ENCODE measurements at regions not wholly inside any gene's neighbourhood (a gene's known extent, or its start where the extent isn't known, plus 50 kb on each side); places are given as distances from the start of the nearest gene placed in this dataset.

DNA sequence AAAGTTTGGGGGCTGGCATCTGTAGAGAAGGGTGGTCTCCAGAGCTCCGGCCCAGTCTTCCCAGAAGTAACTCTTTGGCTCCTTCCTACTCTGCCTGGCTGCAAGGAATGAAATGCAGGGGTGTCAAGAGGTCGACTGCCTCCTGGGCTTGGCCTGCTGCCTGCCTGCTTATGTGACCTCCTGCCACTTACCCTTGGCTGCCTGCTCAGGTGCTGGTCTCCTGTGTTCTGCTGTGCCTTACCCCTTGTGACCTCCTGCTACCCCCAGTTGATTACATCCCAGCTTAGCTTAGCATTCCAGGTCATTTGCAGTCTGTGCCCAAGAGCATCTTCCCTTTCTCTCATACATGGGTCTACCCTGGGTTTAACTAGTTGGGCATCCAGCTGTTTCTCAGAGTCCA lies 180.2 kb downstream of the PTPN20 start:
- DNase-seq = no peak
- H3K27me3 ChIP-seq (ENCODE audit: control insufficient read depth, insufficient read depth, low read length) = peaks cover 3% of the 10 kb centered on the region
- 88% methylated on average over 2 of the region's 2 CpGs for WGBS (ENCODE audit: insufficient coverage)
- H3K36me3 ChIP-seq (ENCODE audit: control insufficient read depth, insufficient read depth, low read length) = no peaks in the 10 kb centered on the region
- H3K9me3 ChIP-seq (replicated peaks; ENCODE audit: control insufficient read depth, low read depth, low read length) = no peaks in the 10 kb centered on the region
- no peak overlapping the region for H3K27ac ChIP-seq (ENCODE audit: low read length)
- H3K4me3 ChIP-seq (ENCODE audit: low read length) = no peak overlapping the region
- H3K4me1 ChIP-seq (ENCODE audit: control insufficient read depth, insufficient read depth, low read length) = no peaks in the 10 kb centered on the region

DNA sequence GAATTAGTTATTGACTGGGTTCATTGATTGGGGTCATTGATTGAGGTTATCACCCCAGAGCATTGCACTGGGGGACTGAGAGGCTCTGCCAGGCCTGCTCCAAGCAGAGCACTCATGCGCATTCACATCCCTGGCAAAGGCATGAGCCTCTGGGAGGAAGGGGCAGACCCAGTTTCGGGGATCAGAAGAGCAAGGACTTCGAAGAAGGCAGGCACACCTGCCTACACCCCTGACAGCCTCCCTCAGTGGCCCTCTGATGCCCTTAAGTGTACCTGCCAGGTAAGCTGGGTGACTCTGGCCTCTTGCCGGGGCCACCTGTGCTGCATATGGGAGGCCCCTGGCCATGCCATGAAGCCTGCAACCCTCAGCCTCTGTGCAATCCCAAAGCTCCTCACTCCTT lies 181.1 kb downstream of the PTPN20 start:
- Histone ChIP-seq H3K27me3 (ENCODE audit: control insufficient read depth, insufficient read depth, low read length) (peaks cover 3% of the 10 kb centered on the region), H3K27ac (ENCODE audit: low read length) (no peak overlapping the region), H3K36me3 (ENCODE audit: control insufficient read depth, insufficient read depth, low read length) (no peaks in the 10 kb centered on the region), H3K4me1 (ENCODE audit: control insufficient read depth, insufficient read depth, low read length) (no peaks in the 10 kb centered on the region), H3K9me3 (replicated peaks; ENCODE audit: control insufficient read depth, low read depth, low read length) (no peaks in the 10 kb centered on the region), H3K4me3 (ENCODE audit: low read length) (no peak overlapping the region)
- 100% methylated on average over 4 of the region's 4 CpGs for WGBS (ENCODE audit: insufficient coverage)
- no peak for DNase-seq

DNA sequence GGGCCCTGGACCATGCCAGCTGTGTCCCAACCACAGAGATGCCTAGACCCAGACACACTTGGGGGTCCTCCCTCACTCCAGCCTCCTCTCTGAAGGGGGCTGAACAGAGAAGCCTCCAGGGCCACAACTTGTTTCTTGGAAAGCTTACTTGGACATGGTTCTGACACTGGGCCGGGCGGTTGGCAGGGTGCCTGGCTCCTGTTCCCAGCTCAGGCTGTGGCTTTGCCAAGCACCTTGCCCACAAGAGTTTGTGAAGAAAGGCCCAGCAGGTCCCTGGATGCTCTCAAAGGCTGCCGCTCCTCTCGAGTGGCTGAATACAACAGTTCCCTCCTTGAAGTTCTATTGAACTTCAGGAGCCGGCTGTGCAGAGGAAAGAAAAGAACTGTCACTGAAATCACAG lies 181.6 kb downstream of the PTPN20 start:
- no peak overlapping the region for H3K4me3 ChIP-seq (ENCODE audit: low read length)
- H3K36me3 ChIP-seq (ENCODE audit: control insufficient read depth, insufficient read depth, low read length) = no peaks in the 10 kb centered on the region
- H3K27me3 ChIP-seq (ENCODE audit: control insufficient read depth, insufficient read depth, low read length) = peaks cover 3% of the 10 kb centered on the region
- no peak overlapping the region for H3K27ac ChIP-seq (ENCODE audit: low read length)
- H3K4me1 ChIP-seq (ENCODE audit: control insufficient read depth, insufficient read depth, low read length) = no peaks in the 10 kb centered on the region
- no peak for DNase-seq
- H3K9me3 ChIP-seq (replicated peaks; ENCODE audit: control insufficient read depth, low read depth, low read length) = no peaks in the 10 kb centered on the region
- 86% methylated on average over 5 of the region's 5 CpGs for WGBS (ENCODE audit: insufficient coverage)

DNA sequence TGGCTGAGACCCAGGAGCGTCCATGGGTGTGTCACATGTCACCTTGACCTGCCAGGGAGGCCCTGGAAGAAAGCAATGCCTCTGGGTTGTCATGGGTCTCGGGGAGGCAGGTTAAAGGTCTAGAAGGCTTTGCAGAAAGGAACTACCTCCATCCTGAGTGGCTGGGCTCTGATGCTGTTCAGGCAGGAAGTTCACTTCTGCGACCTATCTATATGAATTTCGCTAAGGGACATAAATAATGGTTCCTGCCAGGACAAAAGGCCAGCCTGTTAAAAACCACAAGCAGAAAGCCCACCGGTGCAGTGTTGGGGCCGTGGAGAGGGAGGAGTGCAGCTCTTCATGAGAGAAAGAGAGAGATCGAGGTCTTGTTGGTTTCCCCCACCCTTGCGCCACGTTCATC lies 182.9 kb downstream of the PTPN20 start:
- Histone ChIP-seq H3K27me3 (ENCODE audit: control insufficient read depth, insufficient read depth, low read length) (no peaks in the 10 kb centered on the region), H3K4me1 (ENCODE audit: control insufficient read depth, insufficient read depth, low read length) (no peaks in the 10 kb centered on the region), H3K36me3 (ENCODE audit: control insufficient read depth, insufficient read depth, low read length) (no peaks in the 10 kb centered on the region), H3K4me3 (ENCODE audit: low read length) (no peak overlapping the region), H3K27ac (ENCODE audit: low read length) (no peak overlapping the region), H3K9me3 (replicated peaks; ENCODE audit: control insufficient read depth, low read depth, low read length) (no peaks in the 10 kb centered on the region)
- no peak for DNase-seq
- 53% methylated on average over 3 of the region's 9 CpGs for WGBS (ENCODE audit: insufficient coverage)

DNA sequence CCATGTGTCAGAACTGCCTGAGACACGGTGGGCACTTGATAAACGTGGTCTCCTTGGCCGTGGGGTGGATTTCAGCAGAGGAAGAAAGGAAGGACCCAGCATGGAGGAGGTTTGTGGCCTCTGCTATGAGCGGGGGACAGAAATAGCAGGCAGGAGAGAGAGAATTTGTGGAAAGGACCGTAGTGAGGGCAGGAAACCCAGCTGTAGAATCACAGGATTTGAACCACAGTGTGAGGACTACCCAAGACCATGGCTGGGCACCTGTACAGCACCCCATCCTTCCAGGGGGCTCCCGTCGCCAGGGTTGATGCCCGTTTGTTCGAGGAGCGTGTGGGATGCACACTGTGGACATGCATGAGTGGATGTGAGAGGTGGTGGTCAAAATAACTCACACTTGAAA lies 183.4 kb downstream of the PTPN20 start:
- no peaks in the 10 kb centered on the region for H3K27me3 ChIP-seq (ENCODE audit: control insufficient read depth, insufficient read depth, low read length)
- 70% methylated on average over 4 of the region's 10 CpGs for WGBS (ENCODE audit: insufficient coverage)
- H3K36me3 ChIP-seq (ENCODE audit: control insufficient read depth, insufficient read depth, low read length) = no peaks in the 10 kb centered on the region
- no peaks in the 10 kb centered on the region for H3K4me1 ChIP-seq (ENCODE audit: control insufficient read depth, insufficient read depth, low read length)
- H3K9me3 ChIP-seq (replicated peaks; ENCODE audit: control insufficient read depth, low read depth, low read length) = no peaks in the 10 kb centered on the region
- H3K27ac ChIP-seq (ENCODE audit: low read length) = no peak overlapping the region
- no peak for DNase-seq
- H3K4me3 ChIP-seq (ENCODE audit: low read length) = no peak overlapping the region

DNA sequence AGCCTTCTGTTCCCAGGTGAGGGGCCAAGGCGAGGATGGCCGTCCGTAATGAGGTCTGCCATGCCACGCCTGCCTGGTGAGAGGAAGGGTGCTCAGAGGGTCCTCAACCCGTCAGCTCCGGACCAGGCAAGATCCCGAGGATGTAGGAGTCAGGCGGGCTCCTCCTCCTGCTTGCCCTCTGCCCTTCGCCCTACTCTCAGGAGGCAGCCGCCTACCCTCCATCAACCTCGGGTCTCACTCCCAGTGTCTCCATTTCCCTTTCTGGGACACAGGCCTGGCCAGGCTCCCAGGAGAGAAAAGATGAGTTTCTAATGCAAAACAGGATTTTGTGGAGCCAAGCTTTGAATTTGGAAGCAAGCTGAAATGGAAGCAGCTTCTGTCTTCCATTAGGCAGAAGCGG lies 184.0 kb downstream of the PTPN20 start:
- H3K4me3 ChIP-seq (ENCODE audit: low read length) = no peak overlapping the region
- 96% methylated on average over 4 of the region's 12 CpGs for WGBS (ENCODE audit: insufficient coverage)
- H3K4me1 ChIP-seq (ENCODE audit: control insufficient read depth, insufficient read depth, low read length) = no peaks in the 10 kb centered on the region
- H3K36me3 ChIP-seq (ENCODE audit: control insufficient read depth, insufficient read depth, low read length) = no peaks in the 10 kb centered on the region
- no peak overlapping the region for H3K27ac ChIP-seq (ENCODE audit: low read length)
- DNase-seq = no peak
- H3K9me3 ChIP-seq (replicated peaks; ENCODE audit: control insufficient read depth, low read depth, low read length) = no peaks in the 10 kb centered on the region
- H3K27me3 ChIP-seq (ENCODE audit: control insufficient read depth, insufficient read depth, low read length) = no peaks in the 10 kb centered on the region

DNA sequence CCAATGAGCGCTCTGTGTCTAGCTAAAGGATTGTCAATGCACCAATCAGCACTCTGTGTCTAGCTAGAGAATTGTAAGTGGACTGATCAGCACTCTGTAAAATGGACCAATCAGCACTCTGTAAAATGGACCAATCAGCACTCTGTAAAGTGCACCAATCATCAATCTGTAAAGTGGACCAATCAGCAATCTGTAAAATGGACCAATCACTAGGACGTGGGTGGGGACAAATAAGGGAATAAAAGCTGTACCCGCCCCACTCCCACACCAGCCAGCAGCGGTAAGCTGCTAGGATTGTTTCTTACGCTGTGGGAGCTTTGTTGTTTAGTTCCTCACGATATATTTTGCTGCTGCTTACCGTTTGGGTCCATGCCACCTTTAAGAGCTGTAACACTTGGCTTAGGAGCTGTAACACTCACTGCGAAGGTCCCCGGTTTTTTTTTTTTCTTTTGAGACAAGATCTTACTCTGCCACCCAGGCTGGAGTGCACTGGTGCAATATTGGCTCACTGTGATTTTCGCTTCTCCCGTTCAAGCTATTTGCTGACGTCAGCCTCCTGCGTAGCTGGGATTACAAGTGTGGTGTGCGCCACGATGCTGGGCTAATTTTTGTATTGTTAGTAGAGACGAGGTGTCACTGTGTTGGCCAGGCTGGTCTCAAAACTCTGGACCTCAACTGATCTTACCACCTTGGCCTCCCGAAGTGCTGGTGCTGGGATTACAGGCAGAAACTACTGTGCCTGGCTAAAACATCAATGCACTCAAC lies 184.8 kb downstream of the PTPN20 start:
- H3K4me1 ChIP-seq (ENCODE audit: control insufficient read depth, insufficient read depth, low read length) = no peaks in the 10 kb centered on the region
- no peak overlapping the region for H3K27ac ChIP-seq (ENCODE audit: low read length)
- H3K27me3 ChIP-seq (ENCODE audit: control insufficient read depth, insufficient read depth, low read length) = no peaks in the 10 kb centered on the region
- H3K9me3 ChIP-seq (replicated peaks; ENCODE audit: control insufficient read depth, low read depth, low read length) = no peaks in the 10 kb centered on the region
- WGBS (ENCODE audit: insufficient coverage) = 87% methylated on average over 11 of the region's 17 CpGs
- no peak for DNase-seq
- H3K36me3 ChIP-seq (ENCODE audit: control insufficient read depth, insufficient read depth, low read length) = no peaks in the 10 kb centered on the region
- no peak overlapping the region for H3K4me3 ChIP-seq (ENCODE audit: low read length)

DNA sequence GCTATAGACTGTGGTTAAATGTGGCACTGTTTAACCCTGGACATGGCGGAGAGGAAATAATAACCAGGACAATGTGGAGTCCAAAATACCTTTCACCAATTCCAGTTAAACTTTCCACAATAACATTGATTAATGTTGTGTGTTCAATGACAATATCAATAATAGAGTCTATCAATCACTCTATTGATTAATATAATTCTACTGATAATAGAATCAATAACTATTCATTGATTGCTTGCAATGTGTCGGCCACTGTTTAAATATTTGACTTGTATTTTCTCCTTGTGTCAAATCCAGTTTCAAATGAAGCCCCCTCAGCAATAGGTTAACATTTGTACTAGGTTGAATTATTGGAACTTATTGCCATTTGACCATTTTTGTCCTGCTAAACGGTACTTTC lies 187.0 kb downstream of the PTPN20 start:
- no peak for DNase-seq
- H3K4me3 ChIP-seq (ENCODE audit: low read length) = no peak overlapping the region
- no peak overlapping the region for H3K27ac ChIP-seq (ENCODE audit: low read length)
- H3K27me3 ChIP-seq (ENCODE audit: control insufficient read depth, insufficient read depth, low read length) = peaks cover 2% of the 10 kb centered on the region
- 100% methylated on average over 1 of the region's 3 CpGs for WGBS (ENCODE audit: insufficient coverage)
- no peaks in the 10 kb centered on the region for H3K36me3 ChIP-seq (ENCODE audit: control insufficient read depth, insufficient read depth, low read length)
- H3K4me1 ChIP-seq (ENCODE audit: control insufficient read depth, insufficient read depth, low read length) = no peaks in the 10 kb centered on the region
- peaks cover 3% of the 10 kb centered on the region for H3K9me3 ChIP-seq (replicated peaks; ENCODE audit: control insufficient read depth, low read depth, low read length)

DNA sequence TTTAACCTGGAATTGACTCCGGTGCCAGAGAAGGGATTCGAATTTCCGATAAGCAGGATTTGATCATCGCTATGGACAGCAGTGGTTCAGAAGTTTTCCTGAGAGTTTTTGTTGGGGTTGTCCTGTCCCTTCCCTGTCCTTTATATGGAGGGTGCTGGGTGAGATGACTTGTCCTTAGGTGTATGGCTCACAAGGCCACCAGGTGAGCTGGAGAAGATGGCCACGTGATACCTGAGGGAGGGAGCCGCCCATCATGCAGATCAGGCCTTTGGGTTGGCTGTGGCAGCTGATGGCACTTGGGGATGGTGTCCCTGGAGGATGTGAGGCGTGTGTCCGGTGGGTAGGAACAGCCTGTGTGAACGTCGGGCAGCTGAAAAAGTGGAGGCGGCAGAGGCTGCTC lies 187.7 kb downstream of the PTPN20 start:
- H3K27ac ChIP-seq (ENCODE audit: low read length) = no peak overlapping the region
- H3K4me3 ChIP-seq (ENCODE audit: low read length) = no peak overlapping the region
- no peaks in the 10 kb centered on the region for H3K36me3 ChIP-seq (ENCODE audit: control insufficient read depth, insufficient read depth, low read length)
- peaks cover under 1% of the 10 kb centered on the region for H3K4me1 ChIP-seq (ENCODE audit: control insufficient read depth, insufficient read depth, low read length)
- peaks cover 2% of the 10 kb centered on the region for H3K27me3 ChIP-seq (ENCODE audit: control insufficient read depth, insufficient read depth, low read length)
- no peak for DNase-seq
- 93% methylated on average over 5 of the region's 11 CpGs for WGBS (ENCODE audit: insufficient coverage)
- H3K9me3 ChIP-seq (replicated peaks; ENCODE audit: control insufficient read depth, low read depth, low read length) = peaks cover 3% of the 10 kb centered on the region

DNA sequence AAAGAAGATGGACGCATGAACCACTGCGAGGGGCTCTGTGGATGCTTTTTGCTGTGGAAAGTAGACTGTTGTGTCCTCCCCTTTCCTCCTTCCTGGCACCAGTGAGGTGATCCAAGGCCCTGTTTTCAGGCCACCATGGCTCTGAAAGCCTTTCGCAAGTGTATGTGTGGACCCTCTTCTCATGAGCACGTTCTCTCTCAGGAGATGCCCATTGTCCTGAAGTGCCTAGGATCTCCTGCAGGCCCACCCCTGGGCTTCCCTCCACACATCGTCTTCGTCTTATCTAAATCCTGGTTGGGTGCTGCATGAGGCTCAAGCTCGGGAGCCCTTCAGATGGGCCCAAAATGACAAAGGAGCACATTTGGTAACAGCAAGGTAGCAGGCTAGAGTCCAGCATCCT lies 188.2 kb downstream of the PTPN20 start:
- no peak for DNase-seq
- 91% methylated on average over 5 of the region's 7 CpGs for WGBS (ENCODE audit: insufficient coverage)
- H3K36me3 ChIP-seq (ENCODE audit: control insufficient read depth, insufficient read depth, low read length) = no peaks in the 10 kb centered on the region
- H3K27ac ChIP-seq (ENCODE audit: low read length) = no peak overlapping the region
- H3K4me3 ChIP-seq (ENCODE audit: low read length) = no peak overlapping the region
- H3K27me3 ChIP-seq (ENCODE audit: control insufficient read depth, insufficient read depth, low read length) = peaks cover 2% of the 10 kb centered on the region
- peaks cover 5% of the 10 kb centered on the region for H3K4me1 ChIP-seq (ENCODE audit: control insufficient read depth, insufficient read depth, low read length)
- H3K9me3 ChIP-seq (replicated peaks; ENCODE audit: control insufficient read depth, low read depth, low read length) = peaks cover 3% of the 10 kb centered on the region

DNA sequence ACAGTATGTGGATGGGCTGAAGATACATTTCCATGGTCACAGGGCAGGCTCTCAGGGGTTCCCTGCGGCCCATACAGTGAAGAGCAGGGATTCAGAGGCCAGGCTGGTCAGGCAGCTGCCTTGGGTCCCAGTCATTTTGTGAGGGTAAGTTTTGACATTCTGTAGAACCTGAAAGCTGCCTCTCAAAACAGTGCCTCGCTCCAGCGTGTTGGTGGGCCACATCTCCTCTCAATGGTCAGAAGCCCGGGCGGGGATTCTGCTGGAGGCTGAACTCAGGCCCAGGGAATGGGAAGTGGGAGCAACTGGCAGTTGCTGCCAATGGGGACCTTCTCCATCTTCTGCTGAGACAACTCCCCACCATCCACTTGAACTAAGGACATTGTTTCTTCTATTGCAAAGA lies 190.0 kb downstream of the PTPN20 start:
- no peak overlapping the region for H3K27ac ChIP-seq (ENCODE audit: low read length)
- H3K36me3 ChIP-seq (ENCODE audit: control insufficient read depth, insufficient read depth, low read length) = no peaks in the 10 kb centered on the region
- WGBS (ENCODE audit: insufficient coverage) = 100% methylated on average over 1 of the region's 5 CpGs
- H3K4me1 ChIP-seq (ENCODE audit: control insufficient read depth, insufficient read depth, low read length) = peaks cover 9% of the 10 kb centered on the region
- peaks cover 3% of the 10 kb centered on the region for H3K9me3 ChIP-seq (replicated peaks; ENCODE audit: control insufficient read depth, low read depth, low read length)
- H3K4me3 ChIP-seq (ENCODE audit: low read length) = no peak overlapping the region
- no peak for DNase-seq
- H3K27me3 ChIP-seq (ENCODE audit: control insufficient read depth, insufficient read depth, low read length) = peaks cover 2% of the 10 kb centered on the region
